Fibroblast of upper back skin (primary cell): ENCODE measurements at regions not wholly inside any gene's neighbourhood (a gene's known extent, or its start where the extent isn't known, plus 50 kb on each side); places are given as distances from the start of the nearest gene placed in this dataset.

Source experiments
- DNase-seq: peaks from one replicate; pipeline ENCODE4 v3.0.0-alpha.2; 2013

- DNase-seq = no peak
These were observed 93.0 kb upstream of the FSTL4 start for GRCh38 chr5:133705331-133705730.

- no peak for DNase-seq
These were observed 92.1 kb upstream of the FSTL4 start for GRCh38 chr5:133704411-133704810.

- DNase-seq = no peak
These were observed 91.6 kb upstream of the FSTL4 start for GRCh38 chr5:133703935-133704334.

- no peak for DNase-seq
These were observed 90.7 kb upstream of the FSTL4 start for GRCh38 chr5:133702791-133703770.

- DNase-seq = no peak
These were observed 89.5 kb upstream of the FSTL4 start for GRCh38 chr5:133701871-133702270.

- no peak for DNase-seq
These were observed 87.9 kb upstream of the FSTL4 start for GRCh38 chr5:133700251-133700650.

- no peak for DNase-seq
These were observed 86.5 kb upstream of the FSTL4 start for GRCh38 chr5:133698646-133699526.

- DNase-seq = no peak
These were observed 85.9 kb upstream of the FSTL4 start for GRCh38 chr5:133698259-133698554.

GRCh38 chr5:133697536-133698258 is 85.4 kb upstream of the FSTL4 start:
- DNase-seq = no peak

- DNase-seq = no peak
These were observed 84.6 kb upstream of the FSTL4 start for GRCh38 chr5:133696782-133697507.

GRCh38 chr5:133696006-133696584 is 83.8 kb upstream of the FSTL4 start:
- DNase-seq = no peak

GRCh38 chr5:133694181-133694831 is 82.0 kb upstream of the FSTL4 start:
- DNase-seq = no peak

- DNase-seq = no peak
These were observed 79.1 kb upstream of the FSTL4 start for GRCh38 chr5:133691448-133691847.

GRCh38 chr5:133690746-133691145 is 78.4 kb upstream of the FSTL4 start:
- no peak for DNase-seq

- no peak for DNase-seq
These were observed 76.0 kb upstream of the FSTL4 start for GRCh38 chr5:133688391-133688790.

GRCh38 chr5:133687212-133688061 is 75.1 kb upstream of the FSTL4 start:
- no peak for DNase-seq

GRCh38 chr5:133686566-133686965 is 74.2 kb upstream of the FSTL4 start:
- no peak for DNase-seq

GRCh38 chr5:133685402-133686018 is 73.2 kb upstream of the FSTL4 start:
- no peak for DNase-seq

GRCh38 chr5:133683646-133684596 is 71.6 kb upstream of the FSTL4 start:
- no peak for DNase-seq
